PC-9 (cell line): ENCODE measurements at regions not wholly inside any gene's neighbourhood (a gene's known extent, or its start where the extent isn't known, plus 50 kb on each side); places are given as distances from the start of the nearest gene placed in this dataset.

ENCODE experiments used
- BruUV-seq: library from RNA; stranded (reverse); fragments of 400-500 nt; replicated peaks from 2 replicates; lab custom pipeline; 2021; lab: Mats Ljungman, UMichigan
- CTCF ChIA-PET: fragments of 300-600 bp; sonication (Branson Sonifier 250); formaldehyde crosslinking; loops from one replicate; lab custom pipeline; 2022; ENCODE audit warnings: antibody characterized with exemption; lab: Charles Lee
- POLR2A ChIA-PET: fragments of 300-600 bp; sonication (Branson Sonifier 250); formaldehyde crosslinking; loops from one replicate; lab custom pipeline; 2022; ENCODE audit warnings: antibody characterized with exemption; ENCODE audit not compliant: unreplicated experiment; lab: Charles Lee
- DNase-seq, 2 experiments: peaks; one replicate each; pipeline versions ENCODE4 v3.0.0 to v3.0.0-alpha.2; 2015 to 2022; ENCODE audit warnings: mixed read lengths in 1 of 2
- H2AFZ ChIP-seq: fragments of 200-600 bp; sonication (generic); 2 replicates; pipeline ENCODE4 v1.8.1; 2017; ENCODE audit warnings: antibody characterized with exemption
- H3F3A ChIP-seq: fragments of 200-600 bp; sonication (generic); 2 replicates; pipeline ENCODE4 v1.8.1; 2017; ENCODE audit warnings: antibody characterized with exemption, mild to moderate bottlenecking, low read depth; ENCODE audit not compliant: insufficient read depth
- H3K27ac ChIP-seq: fragments of 200-600 bp; sonication (generic); 2 replicates; pipeline ENCODE4 v1.6.1; 2016; ENCODE audit warnings: mixed run types
- H3K27me3 ChIP-seq: fragments of 200-600 bp; sonication (generic); 2 replicates; pipeline ENCODE4 v1.6.1; 2016; ENCODE audit warnings: low read depth, mixed run types; ENCODE audit not compliant: insufficient read depth
- H3K36me3 ChIP-seq: fragments of 200-600 bp; sonication (generic); 2 replicates; pipeline ENCODE4 v1.6.1; 2016; ENCODE audit warnings: low read depth, mixed run types
- H3K4me1 ChIP-seq: fragments of 200-600 bp; sonication (generic); replicated peaks from 2 replicates; pipeline ENCODE4 v1.6.1; 2016; ENCODE audit warnings: mixed run types; ENCODE audit not compliant: insufficient read depth
- H3K4me2 ChIP-seq: fragments of 200-600 bp; sonication (generic); 2 replicates; pipeline ENCODE4 v1.6.1; 2017; ENCODE audit warnings: mixed run types
- H3K4me3 ChIP-seq: fragments of 200-600 bp; sonication (generic); 2 replicates; pipeline ENCODE4 v1.6.1; 2016; ENCODE audit warnings: mixed run types
- H3K79me2 ChIP-seq: fragments of 200-600 bp; sonication (generic); 2 replicates; pipeline ENCODE4 v1.6.1; 2017; ENCODE audit warnings: low read depth, mixed run types
- H3K9me2 ChIP-seq: fragments of 200-600 bp; sonication (generic); 2 replicates; pipeline ENCODE4 v1.8.1; 2017; ENCODE audit warnings: mild to moderate bottlenecking; ENCODE audit not compliant: insufficient read depth
- H3K9me3 ChIP-seq: fragments of 200-600 bp; sonication (generic); 2 replicates; pipeline ENCODE4 v1.8.1; 2016; ENCODE audit warnings: low read depth; ENCODE audit not compliant: insufficient read depth
- H4K20me1 ChIP-seq: fragments of 200-600 bp; sonication (generic); 2 replicates; pipeline ENCODE4 v1.8.1; 2017; ENCODE audit not compliant: insufficient read depth
- CTCF ChIP-seq: fragments of 200-600 bp; sonication (generic); conservative IDR thresholded peaks from 2 replicates; pipeline ENCODE4 v1.6.1; 2017; ENCODE audit warnings: mixed run types, antibody characterized with exemption, mild to moderate bottlenecking, moderate library complexity
- EZH2 ChIP-seq: fragments of 200-600 bp; sonication (generic); IDR thresholded peaks from 2 replicates; pipeline ENCODE4 v1.8.0; 2017; ENCODE audit warnings: antibody characterized with exemption, low read depth
- intact Hi-C: fragments of 100-400 bp; cut with micrococcal nuclease; formaldehyde crosslinking; loops from one replicate; pipeline ENCODE4 v1.10.0; 2022; ENCODE audit not compliant: unreplicated experiment

DNA sequence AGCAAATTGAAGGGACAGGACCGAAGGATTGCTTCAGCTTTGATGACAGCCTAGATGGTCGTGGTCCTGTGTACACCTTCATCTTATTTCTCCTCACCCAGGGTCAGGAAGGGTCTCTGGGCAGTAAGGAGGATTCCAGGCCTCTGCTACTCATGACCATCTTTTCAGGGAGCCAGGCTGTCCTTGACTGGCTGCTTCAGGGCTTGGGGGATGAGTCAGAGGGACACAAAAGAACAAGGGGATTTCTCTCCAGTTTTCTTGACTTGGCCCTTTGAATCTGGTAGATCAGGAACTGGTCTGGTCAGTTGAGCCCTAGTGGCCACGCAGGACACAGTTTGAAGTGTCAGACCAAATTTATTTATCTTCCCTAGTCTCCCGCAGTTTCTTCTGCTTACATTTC, 402.1 kb upstream of the CHD6 start:
- Histone ChIP-seq H3K79me2 (no peaks in the 10 kb centered on the region), H3K4me2 (no peak overlapping the region), H3K4me1 (no peaks in the 10 kb centered on the region), H3K9me3 (peaks cover 2% of the 10 kb centered on the region; the same call in 1 of the 2 replicates), H2AFZ (no peak overlapping the region), H3F3A (no peaks in the 10 kb centered on the region), H3K27me3 (0 out of 2 replicates have a peak, but pooled peaks cover 3% of the 10 kb centered on the region), H3K36me3 (no peaks in the 10 kb centered on the region), H3K27ac (no peak overlapping the region), H3K9me2 (no peaks in the 10 kb centered on the region), H4K20me1 (no peaks in the 10 kb centered on the region), H3K4me3 (no peak overlapping the region)
- no TSS peak for BruUV-seq
- ChIA-PET CTCF (no interaction called here), POLR2A (no interaction called here)
- intact Hi-C loops: no loop called here
- no peak for DNase-seq
- no peak for TF ChIP-seq CTCF
- no peak for TF ChIP-seq EZH2

DNA sequence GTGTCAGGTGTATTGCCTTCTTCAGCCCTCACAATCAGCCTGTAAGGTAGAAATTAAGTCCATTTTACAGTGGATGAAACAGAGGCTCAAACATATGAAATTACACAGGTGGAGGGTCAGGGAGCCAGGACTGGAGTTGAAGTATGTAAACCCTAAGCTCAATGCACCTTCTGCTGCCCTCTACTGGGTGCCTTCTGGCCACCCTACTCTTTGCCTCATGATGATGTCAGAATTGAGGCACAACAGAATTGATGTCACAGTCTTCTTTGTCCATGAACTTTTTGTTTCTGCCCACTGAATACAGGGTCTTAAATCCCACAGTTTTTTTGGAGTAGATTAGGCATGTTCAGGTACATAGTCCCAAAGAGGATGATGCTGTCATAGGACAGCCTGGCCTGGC, 400.8 kb upstream of the CHD6 start:
- no peak overlapping the region for H2AFZ ChIP-seq
- ChIA-PET POLR2A (no interaction called here), CTCF (no interaction called here)
- TF ChIP-seq CTCF: no peak; the same call in 1 of the 2 replicates
- no peak for TF ChIP-seq EZH2
- no peaks in the 10 kb centered on the region for H3F3A ChIP-seq
- no peaks in the 10 kb centered on the region for H3K36me3 ChIP-seq
- no peaks in the 10 kb centered on the region for H4K20me1 ChIP-seq
- H3K27ac ChIP-seq: no peak overlapping the region
- intact Hi-C loops: no loop called here
- no peak overlapping the region for H3K4me2 ChIP-seq
- no peak overlapping the region for H3K4me3 ChIP-seq
- H3K79me2 ChIP-seq: no peaks in the 10 kb centered on the region
- H3K9me3 ChIP-seq: peaks cover 2% of the 10 kb centered on the region; the same call in 1 of the 2 replicates
- 0 out of 2 replicates have a peak, but pooled peaks cover 3% of the 10 kb centered on the region for H3K27me3 ChIP-seq
- no peaks in the 10 kb centered on the region for H3K9me2 ChIP-seq
- no peaks in the 10 kb centered on the region for H3K4me1 ChIP-seq
- DNase-seq: no peak
- no TSS peak for BruUV-seq

DNA sequence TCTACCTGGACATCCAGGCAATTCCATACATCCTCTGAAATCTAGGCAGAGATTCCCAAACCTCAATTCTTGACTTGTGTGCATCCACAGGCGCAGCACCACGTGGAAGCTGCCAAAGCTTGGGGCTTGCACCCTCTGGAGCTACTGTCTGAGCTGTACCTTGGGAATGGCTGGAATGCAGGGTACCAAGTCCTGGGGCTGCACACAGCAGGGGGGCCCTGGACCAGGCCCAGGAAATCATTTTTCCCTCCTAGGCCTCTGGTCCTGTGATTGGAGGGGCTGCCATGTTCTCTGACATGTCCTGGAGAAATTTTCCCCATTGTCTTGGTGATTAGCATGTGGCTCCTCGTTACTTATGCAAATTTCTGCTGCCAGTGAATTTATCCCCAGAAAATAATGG, 391.9 kb upstream of the CHD6 start:
- intact Hi-C loops: no loop called here
- Histone ChIP-seq H3F3A (no peaks in the 10 kb centered on the region), H2AFZ (no peak overlapping the region), H4K20me1 (no peaks in the 10 kb centered on the region), H3K36me3 (no peaks in the 10 kb centered on the region), H3K79me2 (no peaks in the 10 kb centered on the region), H3K9me2 (no peaks in the 10 kb centered on the region), H3K4me3 (no peak overlapping the region), H3K4me2 (no peak overlapping the region), H3K4me1 (no peaks in the 10 kb centered on the region), H3K27ac (no peak overlapping the region), H3K9me3 (no peaks in the 10 kb centered on the region), H3K27me3 (0 out of 2 replicates have a peak, but pooled peaks cover 3% of the 10 kb centered on the region)
- ChIA-PET POLR2A (no interaction called here), CTCF (no interaction called here)
- TF ChIP-seq EZH2 (no peak), CTCF (no peak)
- BruUV-seq: no TSS peak
- DNase-seq: no peak
